Uterus (tissue), 3 donors: ENCODE measurements at regions not wholly inside any gene's neighbourhood (a gene's known extent, or its start where the extent isn't known, plus 50 kb on each side); places are given as distances from the start of the nearest gene placed in this dataset.

Experiments
- DNase-seq, 2 donors: peaks; one replicate each; pipeline ENCODE4 v3.0.0-alpha.2; 2019 to 2020
- H3K27ac ChIP-seq, 2 donors: fragments of 200-600 bp; sonication (generic); 1 replicate in 1 of 2; 2 replicates in 1 of 2; pipeline ENCODE4 v1.5.1; 2016 to 2018
- H3K27me3 ChIP-seq, 2 donors: fragments of 200-600 bp; sonication (generic); one replicate each; pipeline ENCODE4 v1.5.1; 2018 to 2019; ENCODE audit warnings: control low read depth in 1 of 2
- H3K36me3 ChIP-seq, 2 donors: fragments of 200-600 bp; sonication (generic); one replicate each; pipeline ENCODE4 v1.5.1; 2019; ENCODE audit warnings: control low read depth in 1 of 2
- H3K4me1 ChIP-seq, 2 donors: fragments of 200-600 bp; sonication (generic); one replicate each; pipeline ENCODE4 v1.5.1; 2018 to 2019; ENCODE audit warnings: control low read depth in 1 of 2
- H3K4me3 ChIP-seq, 2 donors: fragments of 200-600 bp; sonication (generic); 1 replicate in 1 of 2; 2 replicates in 1 of 2; pipeline ENCODE4 v1.5.1; 2018 to 2019; ENCODE audit warnings: mild to moderate bottlenecking in 1 of 2
- H3K9me3 ChIP-seq, 2 donors: fragments of 200-600 bp; sonication (generic); one replicate each; pipeline ENCODE4 v1.5.1; 2019; ENCODE audit warnings: control low read depth in 1 of 2
- CTCF ChIP-seq, 4 experiments: fragments of 200-600 bp in 2 of 4; fragments of 450-650 bp in 2 of 4; sonication (generic) in 2 of 4; IDR thresholded peaks; one replicate each; pipeline ENCODE4 v1.5.1; 2016 to 2019; ENCODE audit warnings: antibody characterized with exemption in 4 of 4, mild to moderate bottlenecking in 2 of 4, moderate library complexity in 1 of 4
- POLR2A ChIP-seq, 2 donors: fragments of 450-650 bp; IDR thresholded peaks; one replicate each; pipeline ENCODE4 v1.6.1; 2016; ENCODE audit warnings: antibody characterized with exemption in 2 of 2, mild to moderate bottlenecking in 1 of 2, moderate library complexity in 1 of 2
- intact Hi-C: fragments of 100-400 bp; cut with DNase I; formaldehyde crosslinking; loops from one replicate; pipeline ENCODE4 v1.15.1; 2023; ENCODE audit warnings: low total_unique reads
- donor health status: DM: yes; HTN: yes; CAD: no.

GRCh38 chr6:1544000-1544399 is 65.7 kb upstream of the FOXC1 start:
- H3K27me3 ChIP-seq, result no peaks in the 10 kb centered on the region
- H3K9me3 ChIP-seq, result no peaks in the 10 kb centered on the region
- no peaks in the 10 kb centered on the region for H3K4me1 ChIP-seq
- H3K27ac ChIP-seq, result no peak overlapping the region
- H3K36me3 ChIP-seq, result no peaks in the 10 kb centered on the region
- intact Hi-C loops, result no loop called here
- TF ChIP-seq POLR2A (IDR thresholded peaks at IDR 0.05) (no peak), CTCF (IDR thresholded peaks at IDR 0.05) (no peak)
- no peak for DNase-seq
- H3K4me3 ChIP-seq, result no peak overlapping the region

GRCh38 chr6:1544603-1545002 is 65.1 kb upstream of the FOXC1 start:
- H3K9me3 ChIP-seq, result no peaks in the 10 kb centered on the region
- H3K4me3 ChIP-seq, result no peak overlapping the region
- no peak for DNase-seq
- H3K27ac ChIP-seq, result no peak overlapping the region
- TF ChIP-seq POLR2A (IDR thresholded peaks at IDR 0.05) (no peak), CTCF (IDR thresholded peaks at IDR 0.05) (no peak)
- intact Hi-C loops, result no loop called here
- H3K36me3 ChIP-seq, result no peaks in the 10 kb centered on the region
- H3K4me1 ChIP-seq, result no peaks in the 10 kb centered on the region
- H3K27me3 ChIP-seq, result no peaks in the 10 kb centered on the region

GRCh38 chr6:1545654-1546053 is 64.1 kb upstream of the FOXC1 start:
- intact Hi-C loops, result no loop called here
- H3K36me3 ChIP-seq, result no peaks in the 10 kb centered on the region
- no peaks in the 10 kb centered on the region for H3K4me1 ChIP-seq
- H3K27me3 ChIP-seq, result no peaks in the 10 kb centered on the region
- TF ChIP-seq POLR2A (IDR thresholded peaks at IDR 0.05) (no peak), CTCF (IDR thresholded peaks at IDR 0.05) (no peak)
- H3K9me3 ChIP-seq, result no peaks in the 10 kb centered on the region
- no peak for DNase-seq
- H3K4me3 ChIP-seq, result no peak overlapping the region
- no peak overlapping the region for H3K27ac ChIP-seq

GRCh38 chr6:1547785-1548184 is 61.9 kb upstream of the FOXC1 start:
- no peak for DNase-seq
- Histone ChIP-seq H3K4me3 (no peak overlapping the region), H3K9me3 (no peaks in the 10 kb centered on the region), H3K4me1 (no peaks in the 10 kb centered on the region), H3K27ac (no peak overlapping the region), H3K36me3 (no peaks in the 10 kb centered on the region), H3K27me3 (no peaks in the 10 kb centered on the region)
- no peak for TF ChIP-seq CTCF (IDR thresholded peaks at IDR 0.05)
- TF ChIP-seq POLR2A (IDR thresholded peaks at IDR 0.05), result no peak
- intact Hi-C loops, result no loop called here

- no peak overlapping the region for H3K27ac ChIP-seq
- intact Hi-C loops, result no loop called here
- no peaks in the 10 kb centered on the region for H3K36me3 ChIP-seq
- no peak for TF ChIP-seq CTCF (IDR thresholded peaks at IDR 0.05)
- TF ChIP-seq POLR2A (IDR thresholded peaks at IDR 0.05), result no peak
- DNase-seq, result no peak
- H3K27me3 ChIP-seq, result no peaks in the 10 kb centered on the region
- no peaks in the 10 kb centered on the region for H3K9me3 ChIP-seq
- no peak overlapping the region for H3K4me3 ChIP-seq
- no peaks in the 10 kb centered on the region for H3K4me1 ChIP-seq
These were observed 58.5 kb upstream of the FOXC1 start for GRCh38 chr6:1551249-1551648.
